Panc1 (cell line): ENCODE measurements at regions not wholly inside any gene's neighbourhood (a gene's known extent, or its start where the extent isn't known, plus 50 kb on each side); places are given as distances from the start of the nearest gene placed in this dataset.

Source experiments
- ATAC-seq: fragments of 200-7000 bp; cut with Tn5 transposase; 2 replicates; pipeline ENCODE4 v1.9.1; 2020; ENCODE audit warnings: mild to moderate bottlenecking, moderate library complexity
- BruUV-seq: library from RNA; stranded (reverse); fragments of 400-500 nt; replicated peaks from 2 replicates; lab custom pipeline; 2021; lab: Mats Ljungman, UMichigan
- CTCF ChIA-PET: fragments of 300-600 bp; sonication (Branson Sonifier 250); formaldehyde crosslinking; loops from one replicate; lab custom pipeline; 2022; ENCODE audit warnings: antibody characterized with exemption; lab: Charles Lee
- POLR2A ChIA-PET: fragments of 300-600 bp; sonication (Branson Sonifier 250); formaldehyde crosslinking; loops from one replicate; lab custom pipeline; 2022; ENCODE audit warnings: antibody characterized with exemption; lab: Charles Lee
- DNase-seq: peaks from one replicate; pipeline ENCODE4 v3.0.0-alpha.2; 2010; ENCODE audit warnings: low read depth, low spot score
- H3K27ac ChIP-seq: 2 replicates; pipeline ENCODE4 v1.5.1; 2011; ENCODE audit warnings: mild to moderate bottlenecking, low read length, inconsistent platforms
- H3K27me3 ChIP-seq: fragments of 200-500 bp; sonication (Bioruptor generic); 2 replicates; pipeline ENCODE4 v1.6.0; 2014; ENCODE audit warnings: low read length, inconsistent platforms; ENCODE audit not compliant: control insufficient read depth, insufficient read depth
- H3K36me3 ChIP-seq: fragments of 200-500 bp; sonication (Bioruptor generic); 2 replicates; pipeline ENCODE4 v1.5.1; 2014; ENCODE audit warnings: inconsistent platforms, mild to moderate bottlenecking, low read length, moderate library complexity; ENCODE audit not compliant: control insufficient read depth, insufficient read depth
- H3K4me1 ChIP-seq: 2 replicates; pipeline ENCODE4 v1.5.1; 2011; ENCODE audit warnings: inconsistent platforms, mild to moderate bottlenecking, low read length, moderate library complexity; ENCODE audit not compliant: control insufficient read depth, insufficient read depth
- H3K4me3 ChIP-seq, 2 experiments: 2 replicates each; pipeline ENCODE4 v1.5.1; 2011 to 2012; ENCODE audit warnings: low read depth in 2 of 2, low read length in 2 of 2, mild to moderate bottlenecking in 2 of 2, inconsistent platforms in 1 of 2, moderate library complexity in 1 of 2
- H3K9me3 ChIP-seq: fragments of 200-500 bp; sonication (Bioruptor generic); 2 replicates; pipeline ENCODE4 v1.5.1; 2014; ENCODE audit warnings: low read depth, mild to moderate bottlenecking, inconsistent platforms, low read length, moderate library complexity; ENCODE audit not compliant: control insufficient read depth, insufficient read depth
- CTCF ChIP-seq: fragments of 450-650 bp; IDR thresholded peaks from 2 replicates; pipeline ENCODE4 v1.5.1; 2017; ENCODE audit warnings: mild to moderate bottlenecking
- POLR2AphosphoS5 ChIP-seq: IDR thresholded peaks from 2 replicates; pipeline ENCODE4 v1.6.1; 2012; ENCODE audit warnings: mild to moderate bottlenecking, low read depth, low read length, moderate library complexity
- REST ChIP-seq, 2 experiments: IDR thresholded peaks; 2 replicates each; pipeline ENCODE4 v1.6.1; 2011 to 2012; ENCODE audit warnings: low read depth in 2 of 2, control low read depth in 1 of 2, low read length in 1 of 2, mild to moderate bottlenecking in 1 of 2, moderate library complexity in 1 of 2; ENCODE audit not compliant: insufficient read depth in 1 of 2
- SIN3A ChIP-seq: IDR thresholded peaks from 2 replicates; pipeline ENCODE4 v1.6.1; 2012; ENCODE audit warnings: low read depth, mild to moderate bottlenecking, low read length, moderate library complexity, borderline replicate concordance; ENCODE audit not compliant: insufficient read depth
- TCF7L2 ChIP-seq: IDR thresholded peaks from 2 replicates; pipeline ENCODE4 v1.6.1; 2011; ENCODE audit warnings: mild to moderate bottlenecking, low read depth, low read length, inconsistent platforms
- in situ Hi-C: cut with HindIII; loops from 2 replicates; pipeline ENCODE4 v1.10.0; 2016; ENCODE audit warnings: low sequenced_read_pairs, low pct_unique_long_range_greater_than_20kb
- intact Hi-C: fragments of 100-400 bp; cut with micrococcal nuclease; formaldehyde crosslinking; loops from one replicate; pipeline ENCODE4 v1.10.0; 2022; ENCODE audit not compliant: unreplicated experiment

DNA sequence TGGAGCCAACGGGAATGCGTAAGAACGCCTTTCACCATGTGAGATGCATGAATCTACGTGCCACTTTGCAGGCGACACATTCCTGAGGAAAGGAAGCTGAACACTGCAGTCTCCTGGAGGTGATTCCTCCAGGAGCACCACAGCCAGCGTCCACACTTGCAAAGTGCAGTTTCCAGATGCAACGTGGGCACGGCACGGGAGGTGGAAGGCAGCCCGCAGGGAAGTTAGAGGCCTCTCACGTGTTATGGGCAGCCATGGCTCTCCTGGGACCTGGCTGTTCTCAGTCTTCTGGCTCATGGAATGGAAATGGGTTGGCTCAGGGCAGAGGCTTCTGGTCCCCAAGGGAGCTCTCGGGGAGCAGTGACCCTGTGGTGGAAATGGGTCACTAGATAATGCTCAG is 381.0 kb upstream of the IRX4 start:
- no peak overlapping the region for H3K4me3 ChIP-seq
- ChIA-PET CTCF (interaction anchor here (0.5 kb wide), 1 partner anchor 9 kb away, joined by 3 read pairs; no protein-coding TSS in a partner anchor), POLR2A (no interaction called here)
- in situ Hi-C loops = no loop called here
- no peak overlapping the region for H3K27ac ChIP-seq
- no peaks in the 10 kb centered on the region for H3K4me1 ChIP-seq
- H3K9me3 ChIP-seq = no peaks in the 10 kb centered on the region
- no peak for ATAC-seq
- no peak for TF ChIP-seq TCF7L2
- no peak for TF ChIP-seq SIN3A
- TF ChIP-seq POLR2AphosphoS5 = no peak
- no peak for TF ChIP-seq REST (IDR thresholded peaks at IDR 0.05; ENCODE audit: insufficient read depth in 1 of 2, low read depth in 2 of 2, low read length in 1 of 2)
- TF ChIP-seq CTCF = no peak
- H3K36me3 ChIP-seq = no peaks in the 10 kb centered on the region
- no TSS peak for BruUV-seq
- no peak for DNase-seq
- H3K27me3 ChIP-seq = peaks cover 15% of the 10 kb centered on the region; the same call in 1 of the 2 replicates
- intact Hi-C loops = no loop called here

DNA sequence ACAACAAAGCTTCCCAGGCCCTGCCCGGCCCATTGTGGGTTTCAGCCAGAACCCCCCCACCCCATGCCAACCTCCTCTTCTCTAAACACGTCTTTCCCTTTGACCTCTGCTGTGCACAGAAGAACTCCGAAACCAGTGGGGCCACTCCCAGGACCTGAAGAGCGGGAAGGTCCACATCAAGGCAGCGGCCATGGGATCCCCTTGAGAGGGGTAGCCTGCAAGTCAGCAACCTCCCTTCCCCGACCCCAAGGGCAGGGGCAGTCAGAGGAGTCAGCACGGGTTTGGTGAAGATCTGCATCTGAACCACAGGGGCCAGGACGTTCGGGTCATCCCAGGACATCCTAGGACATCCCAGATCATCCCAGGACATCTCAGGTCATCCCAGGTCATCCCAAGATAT is 379.9 kb upstream of the IRX4 start:
- Histone ChIP-seq H3K4me3 (no peak overlapping the region), H3K36me3 (no peaks in the 10 kb centered on the region), H3K4me1 (no peaks in the 10 kb centered on the region), H3K9me3 (no peaks in the 10 kb centered on the region), H3K27ac (no peak overlapping the region), H3K27me3 (peaks cover 15% of the 10 kb centered on the region; the same call in 1 of the 2 replicates)
- DNase-seq = no peak
- TF ChIP-seq REST (IDR thresholded peaks at IDR 0.05; ENCODE audit: insufficient read depth in 1 of 2, low read depth in 2 of 2, low read length in 1 of 2) = no peak
- no peak for TF ChIP-seq CTCF
- TF ChIP-seq POLR2AphosphoS5 = no peak
- no peak for TF ChIP-seq TCF7L2
- TF ChIP-seq SIN3A = no peak
- ATAC-seq = no peak
- ChIA-PET CTCF (no interaction called here), POLR2A (no interaction called here)
- intact Hi-C loops (no loop called here), in situ Hi-C loops (no loop called here)
- BruUV-seq = no TSS peak
